ENCODE measurements at regions not wholly inside any gene's neighbourhood (a gene's known extent, or its start where the extent isn't known, plus 50 kb on each side); places are given as distances from the start of the nearest gene placed in this dataset.

GRCh38 chr12:90899456-90900182, 55.4 kb downstream of the CCER1 start:
- no peak for DNase-seq (ENCODE audit: extremely low spot score in 2 of 2)
- Histone ChIP-seq H3K9me3 (no peaks in the 10 kb centered on the region), H3K27ac (no peak overlapping the region), H3K27me3 (no peaks in the 10 kb centered on the region), H3K4me3 (no peak overlapping the region), H3K36me3 (no peaks in the 10 kb centered on the region), H3K4me1 (no peaks in the 10 kb centered on the region)
- intact Hi-C loops (cut with DNase I), result no loop called here
- TF ChIP-seq POLR2AphosphoS5 (IDR thresholded peaks at IDR 0.05; ENCODE audit: insufficient read depth in 1 of 2, low read depth in 1 of 2) (no peak), POLR2A (IDR thresholded peaks at IDR 0.05) (no peak), CTCF (IDR thresholded peaks at IDR 0.05) (no peak)

GRCh38 chr12:90897986-90898385, 57.0 kb downstream of the CCER1 start:
- Histone ChIP-seq H3K36me3 (no peaks in the 10 kb centered on the region), H3K27me3 (no peaks in the 10 kb centered on the region), H3K4me3 (no peak overlapping the region), H3K27ac (no peak overlapping the region), H3K9me3 (no peaks in the 10 kb centered on the region), H3K4me1 (no peaks in the 10 kb centered on the region)
- TF ChIP-seq POLR2A (IDR thresholded peaks at IDR 0.05), result no peak
- TF ChIP-seq POLR2AphosphoS5 (IDR thresholded peaks at IDR 0.05; ENCODE audit: insufficient read depth in 1 of 2, low read depth in 1 of 2), result no peak
- TF ChIP-seq CTCF (IDR thresholded peaks at IDR 0.05), result no peak
- intact Hi-C loops (cut with DNase I), result no loop called here
- no peak for DNase-seq (ENCODE audit: extremely low spot score in 2 of 2)

DNA sequence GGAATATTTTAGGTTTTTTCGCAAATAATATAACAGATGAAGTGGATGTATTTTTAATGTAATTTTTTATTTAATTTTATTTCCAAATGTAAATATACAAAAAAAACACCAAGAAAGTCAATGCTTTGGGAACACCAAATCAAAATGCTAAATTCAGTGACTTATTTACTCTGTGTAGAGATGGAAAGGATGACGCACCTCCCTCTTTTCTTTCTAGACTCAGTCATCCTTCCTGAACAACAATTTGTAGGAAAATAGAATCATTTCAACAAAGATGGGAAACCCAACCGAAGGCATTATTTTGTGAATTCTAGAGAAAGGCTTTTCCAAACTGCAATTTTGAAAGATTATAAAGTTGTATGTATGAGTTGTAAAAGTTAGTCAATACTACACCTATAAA, 57.7 kb downstream of the CCER1 start:
- DNase-seq (ENCODE audit: extremely low spot score in 2 of 2), result no peak
- TF ChIP-seq POLR2AphosphoS5 (IDR thresholded peaks at IDR 0.05; ENCODE audit: insufficient read depth in 1 of 2, low read depth in 1 of 2), result no peak
- no peaks in the 10 kb centered on the region for H3K4me1 ChIP-seq
- H3K4me3 ChIP-seq, result no peak overlapping the region
- no peaks in the 10 kb centered on the region for H3K36me3 ChIP-seq
- H3K27me3 ChIP-seq, result no peaks in the 10 kb centered on the region
- no peak overlapping the region for H3K27ac ChIP-seq
- no peaks in the 10 kb centered on the region for H3K9me3 ChIP-seq
- intact Hi-C loops (cut with DNase I), result no loop called here

DNA sequence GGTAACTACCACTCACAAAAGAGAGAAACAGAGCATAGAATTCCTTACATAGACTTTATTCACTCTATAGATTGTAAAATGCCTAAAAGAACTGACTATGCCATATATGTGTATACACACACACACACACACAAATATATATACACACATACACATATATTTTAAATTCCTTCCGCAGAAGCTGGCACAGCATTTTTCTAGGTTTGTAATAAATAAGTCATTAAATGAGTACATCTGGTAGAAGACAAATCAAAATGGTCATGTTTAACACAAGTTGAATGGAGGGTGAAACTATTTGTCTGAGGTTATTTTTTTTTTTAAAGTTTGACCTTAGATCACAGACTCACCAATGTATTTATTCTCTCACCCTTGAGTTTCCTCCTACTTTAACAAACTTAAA, 58.2 kb downstream of the CCER1 start:
- no peaks in the 10 kb centered on the region for H3K4me1 ChIP-seq
- TF ChIP-seq CTCF (IDR thresholded peaks at IDR 0.05), result no peak
- no peak for TF ChIP-seq POLR2A (IDR thresholded peaks at IDR 0.05)
- TF ChIP-seq POLR2AphosphoS5 (IDR thresholded peaks at IDR 0.05; ENCODE audit: insufficient read depth in 1 of 2, low read depth in 1 of 2), result no peak
- no peaks in the 10 kb centered on the region for H3K9me3 ChIP-seq
- intact Hi-C loops (cut with DNase I), result no loop called here
- H3K4me3 ChIP-seq, result no peak overlapping the region
- no peaks in the 10 kb centered on the region for H3K27me3 ChIP-seq
- H3K36me3 ChIP-seq, result no peaks in the 10 kb centered on the region
- no peak for DNase-seq (ENCODE audit: extremely low spot score in 2 of 2)
- H3K27ac ChIP-seq, result no peak overlapping the region

DNA sequence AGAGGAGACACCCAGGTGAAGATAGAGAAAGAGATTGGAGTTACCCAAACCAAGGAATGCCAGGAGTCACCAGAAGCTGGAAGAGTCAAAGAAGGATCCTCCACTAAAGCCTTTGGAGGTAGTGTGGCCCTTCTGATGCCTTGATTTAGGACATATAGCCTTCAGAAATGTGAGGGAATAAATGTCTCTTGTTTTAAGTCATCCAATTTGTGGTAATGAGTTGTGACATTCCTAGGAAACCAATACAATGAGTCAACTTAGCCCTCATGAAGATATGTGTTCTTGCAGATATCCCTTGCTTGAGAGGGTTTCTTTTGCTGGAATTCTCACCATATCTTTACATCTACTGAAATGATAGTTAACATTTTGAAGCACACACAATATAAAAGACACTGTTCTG, 58.8 kb downstream of the CCER1 start:
- no peak for TF ChIP-seq POLR2AphosphoS5 (IDR thresholded peaks at IDR 0.05; ENCODE audit: insufficient read depth in 1 of 2, low read depth in 1 of 2)
- TF ChIP-seq CTCF (IDR thresholded peaks at IDR 0.05), result no peak
- no peak for TF ChIP-seq POLR2A (IDR thresholded peaks at IDR 0.05)
- no peak overlapping the region for H3K4me3 ChIP-seq
- no peaks in the 10 kb centered on the region for H3K9me3 ChIP-seq
- intact Hi-C loops (cut with DNase I), result no loop called here
- H3K27me3 ChIP-seq, result no peaks in the 10 kb centered on the region
- no peaks in the 10 kb centered on the region for H3K36me3 ChIP-seq
- DNase-seq (ENCODE audit: extremely low spot score in 2 of 2), result no peak
- H3K4me1 ChIP-seq, result no peaks in the 10 kb centered on the region
- H3K27ac ChIP-seq, result no peak overlapping the region

Measured in vagina (tissue), 2 donors.